Neutrophil (primary cell): ENCODE measurements at regions not wholly inside any gene's neighbourhood (a gene's known extent, or its start where the extent isn't known, plus 50 kb on each side); places are given as distances from the start of the nearest gene placed in this dataset.
"Not testable (repeated sequence)": the region's sequence is repeated elsewhere in the genome, so short reads cannot be mapped to it uniquely, and the experiment has no call there.

Experiments
- H3K27ac ChIP-seq: fragments of 200-600 bp; sonication (generic); 2 replicates; pipeline ENCODE4 v1.5.1; 2016; ENCODE audit warnings: mild to moderate bottlenecking, moderate library complexity
- H3K27me3 ChIP-seq: fragments of 200-600 bp; sonication (generic); 2 replicates; pipeline ENCODE4 v1.6.0; 2016; ENCODE audit warnings: mild to moderate bottlenecking
- H3K36me3 ChIP-seq: fragments of 200-600 bp; sonication (generic); 2 replicates; pipeline ENCODE4 v1.5.1; 2017
- H3K4me1 ChIP-seq, 2 experiments: fragments of 200-600 bp in 1 of 2; sonication (generic) in 1 of 2; 1 replicate in 1 of 2; 2 replicates in 1 of 2; pipeline versions ENCODE4 v1.5.1 to v1.6.1; 2013 to 2016; ENCODE audit warnings: low read depth in 1 of 2, low read length in 1 of 2, mild to moderate bottlenecking in 1 of 2, moderate library complexity in 1 of 2; ENCODE audit not compliant: control insufficient read depth in 1 of 2, insufficient read depth in 1 of 2
- H3K4me3 ChIP-seq, 2 experiments: fragments of 200-600 bp in 1 of 2; sonication (generic) in 1 of 2; 1 replicate in 1 of 2; 2 replicates in 1 of 2; pipeline ENCODE4 v1.5.1; 2013 to 2016; ENCODE audit warnings: low read depth in 1 of 2, low read length in 1 of 2, mild to moderate bottlenecking in 1 of 2, moderate library complexity in 1 of 2
- H3K9me3 ChIP-seq: fragments of 200-600 bp; sonication (generic); 2 replicates; pipeline ENCODE4 v1.5.1; 2016
- TF ChIP-seq, protein P1 (sequence below): fragments of 200-600 bp; sonication (generic); IDR thresholded peaks from 2 replicates; pipeline ENCODE4 v1.5.1; 2016; ENCODE audit warnings: antibody characterized with exemption

DNA sequence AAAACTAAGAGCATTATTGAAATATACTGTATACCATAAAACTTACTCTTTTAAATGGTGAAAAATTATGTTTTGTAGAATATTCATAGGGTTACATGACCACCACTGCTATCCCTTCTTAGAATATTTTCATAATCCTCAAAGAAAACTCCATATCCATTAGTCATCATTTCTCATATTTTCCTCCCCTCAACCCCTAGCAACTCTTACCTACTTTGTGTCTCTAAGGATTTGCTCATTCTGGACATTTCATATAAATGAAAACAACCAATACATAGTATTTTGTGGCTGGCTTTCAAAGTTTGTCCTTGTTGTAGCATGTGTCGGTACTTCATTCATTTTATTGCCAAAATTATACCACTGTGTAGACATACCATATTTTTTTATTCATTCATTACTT is 863.8 kb downstream of the KCNA4 start:
- H3K9me3 ChIP-seq = no peaks in the 10 kb centered on the region
- H3K27me3 ChIP-seq = no peaks in the 10 kb centered on the region
- H3K27ac ChIP-seq = no peak overlapping the region
- H3K4me1 ChIP-seq = no peaks in the 10 kb centered on the region
- no peaks in the 10 kb centered on the region for H3K36me3 ChIP-seq
- no peak overlapping the region for H3K4me3 ChIP-seq
- TF ChIP-seq, protein P1, sequence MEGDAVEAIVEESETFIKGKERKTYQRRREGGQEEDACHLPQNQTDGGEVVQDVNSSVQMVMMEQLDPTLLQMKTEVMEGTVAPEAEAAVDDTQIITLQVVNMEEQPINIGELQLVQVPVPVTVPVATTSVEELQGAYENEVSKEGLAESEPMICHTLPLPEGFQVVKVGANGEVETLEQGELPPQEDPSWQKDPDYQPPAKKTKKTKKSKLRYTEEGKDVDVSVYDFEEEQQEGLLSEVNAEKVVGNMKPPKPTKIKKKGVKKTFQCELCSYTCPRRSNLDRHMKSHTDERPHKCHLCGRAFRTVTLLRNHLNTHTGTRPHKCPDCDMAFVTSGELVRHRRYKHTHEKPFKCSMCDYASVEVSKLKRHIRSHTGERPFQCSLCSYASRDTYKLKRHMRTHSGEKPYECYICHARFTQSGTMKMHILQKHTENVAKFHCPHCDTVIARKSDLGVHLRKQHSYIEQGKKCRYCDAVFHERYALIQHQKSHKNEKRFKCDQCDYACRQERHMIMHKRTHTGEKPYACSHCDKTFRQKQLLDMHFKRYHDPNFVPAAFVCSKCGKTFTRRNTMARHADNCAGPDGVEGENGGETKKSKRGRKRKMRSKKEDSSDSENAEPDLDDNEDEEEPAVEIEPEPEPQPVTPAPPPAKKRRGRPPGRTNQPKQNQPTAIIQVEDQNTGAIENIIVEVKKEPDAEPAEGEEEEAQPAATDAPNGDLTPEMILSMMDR = no peak

DNA sequence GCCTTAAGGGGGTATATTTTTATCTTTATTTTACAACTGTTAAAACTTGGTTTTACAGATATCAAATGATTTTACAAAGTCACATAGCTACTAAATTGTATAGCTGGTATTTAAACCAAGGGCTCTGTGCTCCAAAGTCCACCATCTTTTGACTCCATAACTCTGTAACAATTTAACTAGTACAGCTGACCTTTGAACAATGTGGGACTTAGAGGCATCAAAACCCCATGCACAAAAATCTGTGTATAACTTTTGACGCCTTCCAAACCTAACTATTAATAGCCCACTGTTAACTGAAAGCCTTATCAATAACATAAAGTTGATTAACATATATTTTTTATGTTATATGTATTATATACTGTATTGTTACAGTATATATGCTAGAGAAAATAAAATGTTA is 874.3 kb downstream of the KCNA4 start:
- not testable (repeated sequence) for H3K27ac ChIP-seq, H3K27me3 ChIP-seq, H3K9me3 ChIP-seq, H3K4me1 ChIP-seq, H3K36me3 ChIP-seq, H3K4me3 ChIP-seq

DNA sequence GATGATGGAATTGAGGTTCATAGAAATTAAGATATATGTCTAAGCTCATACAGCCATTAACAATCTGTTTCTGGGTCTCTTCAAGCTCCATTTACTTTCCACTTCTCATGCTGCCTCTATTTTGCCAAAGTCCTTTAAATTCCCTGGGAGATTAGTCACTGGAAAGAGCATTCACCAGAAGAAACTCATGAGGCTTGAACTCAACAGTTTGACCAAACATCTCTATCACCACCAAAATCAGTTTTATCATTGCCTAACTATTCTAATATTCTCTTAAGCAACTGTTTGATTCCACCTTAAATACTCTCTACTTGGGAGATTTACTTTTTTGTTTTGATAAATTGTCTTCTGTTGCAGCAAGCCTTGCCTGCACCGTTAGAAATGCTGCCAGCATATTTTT is 881.3 kb downstream of the KCNA4 start:
- Histone ChIP-seq H3K36me3 (no peaks in the 10 kb centered on the region), H3K27ac (no peak overlapping the region), H3K4me3 (no peak overlapping the region), H3K27me3 (no peaks in the 10 kb centered on the region), H3K9me3 (no peaks in the 10 kb centered on the region), H3K4me1 (no peaks in the 10 kb centered on the region)
- TF ChIP-seq, protein P1 = no peak

DNA sequence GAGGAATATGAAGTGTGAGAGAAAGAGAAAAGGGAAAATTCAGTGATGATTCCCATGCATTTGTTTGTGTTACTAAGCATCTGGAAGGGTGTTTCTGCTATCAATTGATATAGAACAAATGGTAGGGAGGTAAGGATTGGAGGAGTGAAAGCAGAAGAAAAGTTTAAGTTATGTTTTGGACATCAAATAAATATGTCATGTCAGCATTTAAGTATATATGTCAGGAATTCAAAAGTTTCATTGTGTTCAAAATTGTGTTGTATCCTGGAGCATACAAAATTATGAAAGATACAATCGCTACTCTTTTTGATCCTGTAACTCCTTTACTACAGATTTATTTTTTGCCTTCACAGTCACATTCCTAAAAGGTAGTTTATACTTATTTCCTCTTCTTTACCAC is 885.8 kb downstream of the KCNA4 start:
- H3K36me3 ChIP-seq = no peaks in the 10 kb centered on the region
- H3K27me3 ChIP-seq = no peaks in the 10 kb centered on the region
- H3K9me3 ChIP-seq = no peaks in the 10 kb centered on the region
- H3K4me3 ChIP-seq = no peak overlapping the region
- no peaks in the 10 kb centered on the region for H3K4me1 ChIP-seq
- TF ChIP-seq, protein P1 = no peak
- H3K27ac ChIP-seq = no peak overlapping the region

DNA sequence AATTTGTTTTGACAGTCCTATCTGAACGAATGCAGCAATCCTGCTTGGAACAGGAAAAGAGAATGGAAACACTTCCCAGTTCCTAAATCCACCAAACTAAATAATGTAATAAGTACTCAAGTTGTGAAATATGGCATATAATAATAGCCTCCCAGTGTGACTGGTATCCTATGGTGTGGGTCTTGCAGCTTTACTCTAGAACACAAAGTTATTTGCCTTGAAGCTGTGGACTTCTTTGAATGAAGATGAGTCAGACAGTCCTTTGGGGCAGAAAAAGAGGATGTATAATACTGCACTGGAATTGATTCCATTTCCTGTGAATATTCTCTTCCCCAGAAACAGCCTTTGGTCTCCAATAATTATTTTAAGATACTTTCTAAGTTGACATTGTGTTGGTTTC is 887.0 kb downstream of the KCNA4 start:
- H3K4me1 ChIP-seq = no peaks in the 10 kb centered on the region
- H3K9me3 ChIP-seq = no peaks in the 10 kb centered on the region
- no peaks in the 10 kb centered on the region for H3K27me3 ChIP-seq
- TF ChIP-seq, protein P1 = no peak
- no peak overlapping the region for H3K4me3 ChIP-seq
- H3K27ac ChIP-seq = no peak overlapping the region
- no peaks in the 10 kb centered on the region for H3K36me3 ChIP-seq

DNA sequence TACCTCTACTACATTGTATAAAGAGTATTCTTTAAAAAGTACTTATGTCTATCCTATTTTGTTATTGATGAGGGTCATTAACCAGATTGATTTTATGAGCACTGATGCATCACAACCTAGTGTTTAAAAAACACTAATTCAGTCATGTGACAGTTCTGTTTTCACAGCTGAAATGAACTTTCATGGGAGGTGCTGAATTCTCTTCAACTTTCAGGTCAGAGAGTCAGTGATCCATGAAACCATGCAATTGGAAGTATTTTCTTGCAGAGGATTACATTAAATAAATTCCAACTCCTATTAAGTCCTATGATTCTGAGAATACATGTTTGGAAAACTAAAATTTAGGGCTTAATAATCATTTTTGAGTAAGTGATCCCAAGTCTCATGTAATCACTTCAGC is 889.4 kb downstream of the KCNA4 start:
- Histone ChIP-seq H3K4me3 (no peak overlapping the region), H3K36me3 (no peaks in the 10 kb centered on the region), H3K27me3 (no peaks in the 10 kb centered on the region), H3K4me1 (no peaks in the 10 kb centered on the region), H3K9me3 (no peaks in the 10 kb centered on the region), H3K27ac (no peak overlapping the region)
- TF ChIP-seq, protein P1 = no peak
